ENCODE measurements at regions not wholly inside any gene's neighbourhood (a gene's known extent, or its start where the extent isn't known, plus 50 kb on each side); places are given as distances from the start of the nearest gene placed in this dataset.
"Not testable (repeated sequence)": the region's sequence is repeated elsewhere in the genome, so short reads cannot be mapped to it uniquely, and the experiment has no call there.

DNA sequence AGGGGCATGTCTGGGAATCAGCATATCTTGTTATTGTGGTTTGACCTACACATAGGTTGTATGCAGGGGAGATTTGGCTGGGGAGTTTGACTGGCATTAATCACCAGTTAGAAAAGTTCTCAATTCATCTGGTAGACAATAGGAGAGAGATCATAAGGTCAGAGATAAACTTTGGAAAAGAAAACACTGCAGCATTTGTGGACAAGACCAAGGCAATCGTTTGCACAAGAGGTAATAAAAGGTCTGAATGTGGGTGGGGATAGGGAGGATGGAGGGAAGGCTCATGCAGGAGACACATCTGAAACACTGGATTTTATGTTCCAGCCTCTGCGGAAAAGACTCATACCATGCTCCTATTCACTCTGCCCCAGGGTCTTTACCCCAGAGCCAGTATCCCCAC is 136.9 kb downstream of the MAIP1 start:
- Mint-ChIP-seq H3K27ac (no peak overlapping the region), H3K4me3 (no peak overlapping the region), H3K36me3 (ENCODE audit: insufficient read depth) (peaks cover 3% of the 10 kb centered on the region), H3K4me1 (ENCODE audit: low read depth in 2 of 2) (peaks cover 0 to 2% of the 10 kb centered on the region in 2 donors), H3K9me3 (no peaks in the 10 kb centered on the region), H3K27me3 (peaks cover 20 to 35% of the 10 kb centered on the region in 2 donors)
- no peak for DNase-seq
- ATAC-seq (replicated peaks): no peak

DNA sequence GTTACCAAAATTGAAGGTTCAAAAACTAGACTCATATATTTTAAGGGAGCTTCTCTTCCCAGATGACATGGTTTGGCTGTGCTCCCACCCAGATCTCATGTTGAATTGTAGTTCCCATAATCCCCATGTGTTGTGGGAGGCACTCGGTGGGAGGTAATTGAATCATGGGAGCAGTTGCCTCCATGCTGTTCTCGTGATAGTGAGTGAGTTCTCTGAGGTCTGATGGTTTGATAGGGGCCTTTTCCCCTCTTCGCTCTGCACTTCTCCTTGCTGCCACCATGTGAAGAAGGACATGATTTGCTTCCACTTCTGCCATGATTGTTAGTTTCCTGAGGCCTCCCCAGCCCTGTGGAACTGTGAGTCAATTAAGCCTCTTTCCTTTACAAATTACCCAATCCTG is 140.1 kb downstream of the MAIP1 start:
- no peak for DNase-seq
- ATAC-seq (replicated peaks): no peak
- no peaks in the 10 kb centered on the region for H3K9me3 Mint-ChIP-seq
- no peaks in the 10 kb centered on the region for H3K36me3 Mint-ChIP-seq (ENCODE audit: insufficient read depth)
- no peaks in the 10 kb centered on the region for H3K4me1 Mint-ChIP-seq (ENCODE audit: low read depth in 2 of 2)
- H3K4me3 Mint-ChIP-seq: no peak overlapping the region
- no peak overlapping the region for H3K27ac Mint-ChIP-seq
- H3K27me3 Mint-ChIP-seq: peaks cover 18 to 23% of the 10 kb centered on the region in 2 donors

DNA sequence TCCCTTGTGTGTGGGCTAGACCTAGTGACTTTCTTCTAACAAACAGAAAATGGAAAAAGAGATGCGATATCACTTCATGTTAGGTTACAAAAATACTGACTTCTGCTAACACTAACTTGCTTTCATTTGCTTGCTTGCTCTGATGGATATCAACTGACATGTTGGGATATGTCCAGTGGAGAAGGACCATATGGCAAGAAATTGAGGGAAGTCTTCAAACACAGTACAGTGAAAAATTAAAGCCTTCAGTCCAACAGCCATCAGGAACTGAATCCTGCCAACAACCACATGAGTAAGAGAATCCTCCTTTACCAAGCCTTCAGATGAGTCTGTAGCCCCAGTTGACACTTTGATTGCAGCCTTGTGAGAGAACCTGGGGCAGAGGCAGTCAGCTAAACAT is 143.9 kb downstream of the MAIP1 start:
- no peaks in the 10 kb centered on the region for H3K4me1 Mint-ChIP-seq (ENCODE audit: low read depth in 2 of 2)
- no peak for DNase-seq
- H3K27me3 Mint-ChIP-seq: peaks cover 6 to 24% of the 10 kb centered on the region in 2 donors

DNA sequence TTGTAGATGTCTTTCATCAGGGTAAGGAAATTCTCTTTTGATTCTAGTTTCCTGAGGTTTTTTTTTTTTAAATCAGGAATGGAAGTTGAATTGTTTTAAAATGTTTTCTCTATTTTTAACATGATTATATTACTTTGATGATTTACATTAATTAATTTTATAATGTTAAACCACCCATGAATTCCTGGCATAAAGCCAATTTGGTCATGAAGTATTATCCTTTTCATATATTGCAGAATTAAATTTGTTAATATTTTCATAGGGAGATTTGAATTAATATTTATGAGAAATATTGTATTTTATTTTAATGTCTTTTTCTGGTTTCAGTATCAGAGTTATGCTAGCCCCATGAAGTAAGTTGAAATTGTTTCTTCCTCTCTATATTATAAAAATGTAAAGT is 144.6 kb downstream of the MAIP1 start:
- Mint-ChIP-seq H3K9me3 (no peaks in the 10 kb centered on the region), H3K27ac (no peak overlapping the region), H3K4me1 (ENCODE audit: low read depth in 2 of 2) (no peaks in the 10 kb centered on the region), H3K27me3 (peaks cover 6 to 26% of the 10 kb centered on the region in 2 donors), H3K4me3 (no peak overlapping the region), H3K36me3 (ENCODE audit: insufficient read depth) (no peaks in the 10 kb centered on the region)
- DNase-seq (no peak), ATAC-seq (replicated peaks) (no peak)

More for the DNA sequence above, 143.9 kb downstream of the MAIP1 start:
- H3K9me3 Mint-ChIP-seq: no peaks in the 10 kb centered on the region
- no peak overlapping the region for H3K4me3 Mint-ChIP-seq
- H3K27ac Mint-ChIP-seq: no peak overlapping the region
- no peak for ATAC-seq (replicated peaks)
- H3K36me3 Mint-ChIP-seq (ENCODE audit: insufficient read depth): no peaks in the 10 kb centered on the region

DNA sequence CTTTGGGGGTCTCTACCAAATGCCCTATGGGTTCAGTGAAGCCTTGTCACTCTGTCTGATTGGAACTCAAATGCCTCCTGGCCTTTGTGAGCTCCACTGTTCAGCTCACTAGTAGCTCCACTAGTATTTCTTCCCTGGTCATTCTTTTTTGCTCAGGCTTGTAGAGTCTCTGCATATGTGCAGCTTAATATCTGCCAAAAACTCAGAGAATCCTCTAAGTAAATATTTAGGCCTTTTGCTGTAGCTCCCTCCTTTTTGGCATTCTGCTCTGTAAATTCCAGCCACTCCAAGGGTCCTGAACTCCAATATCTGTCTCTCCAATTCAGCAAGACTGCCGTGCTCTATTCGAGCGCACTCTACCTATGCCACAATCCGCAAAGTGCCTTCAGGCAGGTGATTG is 146.5 kb downstream of the MAIP1 start:
- H3K36me3 Mint-ChIP-seq (ENCODE audit: insufficient read depth): no peaks in the 10 kb centered on the region
- H3K27ac Mint-ChIP-seq: no peak overlapping the region
- no peaks in the 10 kb centered on the region for H3K4me1 Mint-ChIP-seq (ENCODE audit: low read depth in 2 of 2)
- H3K4me3 Mint-ChIP-seq: no peak overlapping the region
- no peak for ATAC-seq (replicated peaks)
- DNase-seq: no peak
- H3K9me3 Mint-ChIP-seq: no peaks in the 10 kb centered on the region
- peaks cover 8 to 27% of the 10 kb centered on the region in 2 donors for H3K27me3 Mint-ChIP-seq

DNA sequence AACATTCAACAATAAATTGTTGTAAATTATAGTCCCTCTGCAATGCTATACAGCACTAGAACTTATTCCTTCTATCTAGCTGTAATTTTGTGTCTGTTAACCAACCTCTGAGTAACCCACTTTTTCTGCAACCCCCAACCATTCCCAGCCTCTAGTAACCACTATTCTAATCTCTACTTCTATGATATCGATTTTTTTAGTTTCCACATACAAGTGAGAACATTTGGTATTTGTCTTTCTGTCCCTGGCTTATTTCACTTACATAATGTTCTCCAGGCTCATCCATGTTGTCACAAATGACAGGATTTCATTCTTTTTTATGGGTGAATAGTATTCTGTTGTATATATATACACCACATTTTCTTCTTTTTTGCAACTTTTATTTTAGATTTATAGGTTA is 147.6 kb downstream of the MAIP1 start:
- no peaks in the 10 kb centered on the region for H3K36me3 Mint-ChIP-seq (ENCODE audit: insufficient read depth)
- no peaks in the 10 kb centered on the region for H3K4me1 Mint-ChIP-seq (ENCODE audit: low read depth in 2 of 2)
- H3K27me3 Mint-ChIP-seq: peaks cover 15 to 36% of the 10 kb centered on the region in 2 donors
- no peaks in the 10 kb centered on the region for H3K9me3 Mint-ChIP-seq
- H3K27ac Mint-ChIP-seq: no peak overlapping the region
- no peak for ATAC-seq (replicated peaks)
- no peak overlapping the region for H3K4me3 Mint-ChIP-seq
- DNase-seq: no peak

DNA sequence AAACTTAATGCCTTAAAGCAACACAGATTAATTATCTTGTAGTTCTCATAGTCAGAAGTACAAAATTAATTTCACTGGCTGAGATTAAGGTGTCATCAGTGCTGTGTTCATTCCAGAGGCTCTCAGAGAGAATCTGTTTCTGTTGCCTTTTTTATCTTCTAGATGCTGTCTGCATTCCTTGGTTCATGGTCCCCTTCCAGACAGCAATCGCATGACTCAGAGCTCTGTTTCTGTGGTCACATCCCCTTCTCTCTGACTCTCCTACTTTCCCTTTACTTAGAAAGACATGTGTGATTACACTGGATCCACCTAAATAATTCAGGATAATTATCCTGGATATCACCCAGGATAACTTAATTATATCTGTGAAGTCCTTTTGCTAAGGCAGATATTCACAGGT is 148.6 kb downstream of the MAIP1 start:
- Mint-ChIP-seq H3K27me3 (peaks cover 15 to 39% of the 10 kb centered on the region in 2 donors), H3K36me3 (ENCODE audit: insufficient read depth) (no peaks in the 10 kb centered on the region), H3K9me3 (no peaks in the 10 kb centered on the region), H3K4me1 (ENCODE audit: low read depth in 2 of 2) (no peaks in the 10 kb centered on the region), H3K4me3 (no peak overlapping the region), H3K27ac (no peak overlapping the region)
- ATAC-seq (replicated peaks) (no peak), DNase-seq (no peak)

DNA sequence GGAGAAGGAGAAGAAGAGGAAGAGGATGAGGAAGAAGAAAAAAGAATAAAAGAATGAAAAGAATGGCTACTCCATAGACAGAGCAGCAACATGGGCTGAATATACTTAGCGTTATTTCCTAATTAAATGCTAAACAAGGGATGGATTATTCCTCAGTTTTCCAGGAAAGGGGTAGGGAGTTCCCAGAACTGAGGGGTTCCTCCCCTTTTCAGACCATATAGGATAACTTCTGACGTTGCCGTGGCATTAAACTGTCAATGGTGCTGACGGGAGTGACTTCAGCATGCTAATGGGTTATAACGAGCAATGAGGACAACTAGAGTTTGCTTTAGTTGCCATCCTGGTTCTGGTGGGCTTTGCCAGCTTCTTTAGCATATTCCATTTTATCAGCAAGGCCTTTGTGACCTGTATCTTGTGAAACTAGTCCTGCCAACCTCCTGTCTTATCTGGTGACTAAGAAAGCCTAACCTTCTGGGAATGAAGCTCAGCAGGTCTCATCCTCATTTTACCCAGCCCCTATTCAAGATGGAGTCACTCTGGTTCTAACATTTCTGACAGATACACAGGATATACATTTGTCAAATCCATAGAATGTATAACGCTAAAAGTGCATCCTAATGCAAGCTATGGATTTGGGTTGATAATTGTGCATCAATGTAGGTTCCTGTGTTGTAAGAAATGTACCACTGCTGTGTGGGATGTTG is 152.3 kb downstream of the MAIP1 start:
- H3K9me3 Mint-ChIP-seq: no peaks in the 10 kb centered on the region
- no peaks in the 10 kb centered on the region for H3K36me3 Mint-ChIP-seq (ENCODE audit: insufficient read depth)
- ATAC-seq (replicated peaks) (no peak), DNase-seq (no peak)
- H3K4me1 Mint-ChIP-seq (ENCODE audit: low read depth in 2 of 2): no peaks in the 10 kb centered on the region
- H3K4me3 Mint-ChIP-seq: no peak overlapping the region
- H3K27ac Mint-ChIP-seq: no peak overlapping the region
- peaks cover 32 to 54% of the 10 kb centered on the region in 2 donors for H3K27me3 Mint-ChIP-seq

DNA sequence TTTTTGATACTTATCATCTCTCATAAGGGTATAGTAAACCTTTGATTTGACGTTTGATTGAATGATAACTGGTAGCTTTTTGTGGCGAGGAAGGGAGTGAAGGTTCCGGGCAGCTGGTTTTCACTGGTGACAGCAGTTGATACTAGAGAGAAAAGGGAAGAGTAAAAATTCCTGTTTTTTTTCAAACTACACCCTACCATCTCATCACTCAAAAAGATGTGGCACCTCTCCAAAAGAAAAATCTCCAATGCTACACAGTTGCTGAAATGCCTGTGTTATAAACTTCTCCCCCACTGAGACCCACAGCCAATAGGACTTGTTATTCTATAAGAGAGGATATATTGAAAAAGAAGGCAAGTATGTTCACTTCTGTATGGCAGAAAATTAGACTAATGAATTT is 154.0 kb downstream of the MAIP1 start:
- H3K4me3 Mint-ChIP-seq: no peak overlapping the region
- H3K4me1 Mint-ChIP-seq (ENCODE audit: low read depth in 2 of 2): peaks cover 0 to 5% of the 10 kb centered on the region in 2 donors
- no peak for ATAC-seq (replicated peaks)
- H3K36me3 Mint-ChIP-seq (ENCODE audit: insufficient read depth): no peaks in the 10 kb centered on the region
- H3K27ac Mint-ChIP-seq: no peak overlapping the region
- DNase-seq: no peak
- no peaks in the 10 kb centered on the region for H3K9me3 Mint-ChIP-seq
- peaks cover 32 to 41% of the 10 kb centered on the region in 2 donors for H3K27me3 Mint-ChIP-seq

DNA sequence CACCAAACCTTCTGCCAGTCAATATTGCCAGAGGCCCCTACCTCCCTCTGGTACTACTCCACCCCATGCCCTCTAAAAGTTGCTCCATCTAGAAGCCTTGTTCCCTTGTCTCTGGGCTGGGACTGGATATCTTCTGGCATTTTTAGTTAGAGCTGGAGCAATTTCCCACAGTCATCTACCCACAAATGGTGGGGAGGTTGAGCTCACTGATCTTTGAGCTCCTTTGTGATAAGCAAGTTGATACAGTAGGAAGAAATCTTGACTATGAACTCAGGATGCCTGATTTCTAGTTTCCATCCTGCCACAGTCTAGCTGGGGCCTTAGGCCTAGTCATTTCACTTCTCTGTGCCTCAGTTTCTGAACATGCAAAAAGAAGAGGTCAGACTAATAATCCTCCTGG is 155.0 kb downstream of the MAIP1 start:
- Mint-ChIP-seq H3K27me3 (peaks cover 42 to 47% of the 10 kb centered on the region in 2 donors), H3K4me3 (no peak overlapping the region), H3K4me1 (ENCODE audit: low read depth in 2 of 2) (peaks cover 0 to 5% of the 10 kb centered on the region in 2 donors), H3K9me3 (no peaks in the 10 kb centered on the region), H3K27ac (no peak overlapping the region), H3K36me3 (ENCODE audit: insufficient read depth) (no peaks in the 10 kb centered on the region)
- ATAC-seq (replicated peaks) (no peak), DNase-seq (no peak)

DNA sequence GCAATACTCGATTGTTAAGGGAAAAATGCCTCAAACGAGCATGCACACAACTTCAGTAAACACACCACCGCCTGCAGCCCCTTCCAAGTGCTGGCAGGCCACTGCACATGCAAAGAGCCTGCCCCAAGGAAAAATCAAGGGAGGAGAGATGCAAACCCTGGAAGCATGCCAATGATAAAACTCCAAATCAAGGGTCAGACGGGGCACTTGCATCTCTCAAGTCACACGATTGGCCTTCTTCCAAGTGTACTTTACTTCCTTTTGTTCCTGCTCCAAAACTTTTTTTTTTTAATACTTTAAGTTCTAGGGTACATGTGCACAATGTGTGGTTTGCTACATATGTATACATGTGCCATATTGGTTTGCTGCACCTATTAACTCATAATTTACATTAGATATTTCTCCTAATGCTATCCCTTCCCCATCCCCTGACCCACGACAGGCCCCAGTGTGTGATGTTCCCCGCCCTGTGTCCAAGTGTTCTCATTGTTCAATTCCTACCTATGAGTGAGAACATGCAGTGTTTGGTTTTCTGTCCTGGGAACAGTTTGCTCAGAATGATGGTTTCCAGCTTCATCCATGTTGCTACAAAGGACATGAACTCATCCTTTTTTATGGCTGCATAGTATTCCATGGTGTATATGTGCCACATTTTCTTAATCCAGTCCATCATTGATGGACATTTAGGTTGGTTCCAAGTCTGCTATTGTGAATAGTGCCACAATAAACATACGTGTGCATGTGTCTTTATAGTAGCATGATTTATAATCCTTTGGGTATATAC is 157.8 kb downstream of the MAIP1 start:
- not testable (repeated sequence) for H3K27ac Mint-ChIP-seq; H3K9me3 Mint-ChIP-seq; H3K36me3 Mint-ChIP-seq (ENCODE audit: insufficient read depth); ATAC-seq (replicated peaks); DNase-seq; H3K4me3 Mint-ChIP-seq; H3K4me1 Mint-ChIP-seq (ENCODE audit: low read depth in 2 of 2)
- H3K27me3 Mint-ChIP-seq: peaks cover 49 to 57% of the 10 kb centered on the region in 2 donors

DNA sequence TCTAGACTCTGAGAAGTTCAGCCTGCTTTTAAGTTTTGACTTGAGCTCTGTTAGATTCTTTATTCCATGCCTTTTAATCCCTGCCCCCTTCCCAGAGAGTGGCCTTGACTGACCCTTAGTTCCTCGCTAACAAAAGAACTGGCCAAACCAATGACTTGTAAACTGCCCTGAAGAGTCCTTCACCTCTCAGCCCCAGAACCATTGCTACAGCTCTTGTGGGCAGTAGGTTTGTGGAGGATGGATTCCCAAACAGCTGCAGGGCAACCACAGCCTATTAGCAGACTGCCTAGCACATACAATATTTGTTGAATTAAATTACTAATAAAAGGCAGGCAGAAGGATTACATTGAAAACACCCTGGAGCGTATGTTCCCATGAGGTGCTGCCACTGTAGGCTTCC is 163.9 kb downstream of the MAIP1 start:
- no peaks in the 10 kb centered on the region for H3K9me3 Mint-ChIP-seq
- H3K27ac Mint-ChIP-seq: no peak overlapping the region
- no peak for DNase-seq
- ATAC-seq (replicated peaks): no peak
- peaks cover 0 to under 1% of the 10 kb centered on the region in 2 donors for H3K4me1 Mint-ChIP-seq (ENCODE audit: low read depth in 2 of 2)
- no peak overlapping the region for H3K4me3 Mint-ChIP-seq
- peaks cover 50 to 77% of the 10 kb centered on the region in 2 donors for H3K27me3 Mint-ChIP-seq
- H3K36me3 Mint-ChIP-seq (ENCODE audit: insufficient read depth): no peaks in the 10 kb centered on the region

DNA sequence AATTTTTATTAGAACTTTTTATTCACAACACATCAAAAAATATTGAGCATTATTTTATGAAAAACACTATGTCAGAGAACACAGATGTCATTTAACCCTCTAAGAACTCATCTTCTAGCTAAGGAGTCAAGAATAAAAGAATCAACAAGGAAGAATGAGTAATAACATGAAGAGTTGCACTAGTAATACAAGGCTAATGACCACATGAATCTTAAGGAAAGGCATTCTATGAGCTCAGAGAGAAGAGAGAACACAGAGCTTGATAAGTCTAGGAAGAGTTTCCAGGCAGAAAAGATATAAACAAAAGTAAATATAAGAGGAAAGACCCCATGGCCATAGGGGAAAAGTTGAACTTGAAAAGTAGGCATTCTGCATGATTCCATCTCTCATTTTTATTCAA is 166.5 kb downstream of the MAIP1 start:
- no peak overlapping the region for H3K27ac Mint-ChIP-seq
- H3K4me1 Mint-ChIP-seq (ENCODE audit: low read depth in 2 of 2): no peaks in the 10 kb centered on the region
- DNase-seq (no peak), ATAC-seq (replicated peaks) (no peak)
- no peak overlapping the region for H3K4me3 Mint-ChIP-seq
- H3K36me3 Mint-ChIP-seq (ENCODE audit: insufficient read depth): no peaks in the 10 kb centered on the region
- peaks cover 34 to 54% of the 10 kb centered on the region in 2 donors for H3K27me3 Mint-ChIP-seq
- no peaks in the 10 kb centered on the region for H3K9me3 Mint-ChIP-seq

DNA sequence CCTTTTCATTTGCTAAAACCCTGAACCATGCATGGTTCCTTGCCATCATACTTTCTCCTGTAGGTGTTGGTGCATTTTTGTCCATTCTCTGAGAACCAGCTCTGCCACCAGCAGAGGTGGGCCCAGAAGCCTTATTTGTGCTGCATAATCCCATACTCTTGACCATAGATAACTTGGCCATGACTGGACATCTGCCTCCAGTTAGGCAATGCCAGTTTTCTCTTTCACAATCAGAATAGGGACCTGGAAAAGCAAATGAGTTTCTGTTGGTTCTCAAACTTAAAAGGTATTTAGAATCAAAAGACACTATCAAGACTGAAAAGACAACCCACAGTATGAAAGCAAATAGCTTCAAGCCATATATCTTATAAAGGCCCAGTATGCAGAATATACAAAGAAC is 167.3 kb downstream of the MAIP1 start:
- ATAC-seq (replicated peaks) (no peak), DNase-seq (no peak)
- Mint-ChIP-seq H3K4me3 (no peak overlapping the region), H3K4me1 (ENCODE audit: low read depth in 2 of 2) (no peaks in the 10 kb centered on the region), H3K27ac (no peak overlapping the region), H3K36me3 (ENCODE audit: insufficient read depth) (no peaks in the 10 kb centered on the region), H3K27me3 (peaks cover 35 to 56% of the 10 kb centered on the region in 2 donors), H3K9me3 (no peaks in the 10 kb centered on the region)

Data from effector memory CD8-positive, alpha-beta T cell (primary cell).